Stimulated activated naive B cell treated with anti-CD40 and anti-IgM and Interleukin-4, amounts not matched to agents 10 μg/mL and 1 μg/mL and 100 μg/mL, for 72 hours (primary cell): ENCODE measurements at regions not wholly inside any gene's neighbourhood (a gene's known extent, or its start where the extent isn't known, plus 50 kb on each side); places are given as distances from the start of the nearest gene placed in this dataset.

Experiments
- ATAC-seq, 2 donors: fragments of 150-1000 bp; cut with Tn5 transposase; replicated peaks; 2 replicates each; pipeline ENCODE4 v1.10.0; 2021; ENCODE audit warnings: moderate library complexity in 1 of 2
- DNase-seq: peaks from one replicate; pipeline ENCODE4 v3.0.0; 2021
- H3K27ac Mint-ChIP-seq: one replicate; pipeline ENCODE4 v1.8.0; 2022; ENCODE audit warnings: mild to moderate bottlenecking, mixed read lengths
- H3K27me3 Mint-ChIP-seq, 2 donors: one replicate each; pipeline ENCODE4 v1.8.0; 2022; ENCODE audit warnings: mixed read lengths in 2 of 2
- H3K36me3 Mint-ChIP-seq, 2 donors: one replicate each; pipeline ENCODE4 v1.8.0; 2022; ENCODE audit warnings: mixed read lengths in 2 of 2, mild to moderate bottlenecking in 1 of 2
- H3K4me1 Mint-ChIP-seq, 2 donors: one replicate each; pipeline ENCODE4 v1.8.0; 2022; ENCODE audit warnings: mixed read lengths in 2 of 2, mild to moderate bottlenecking in 1 of 2
- H3K4me3 Mint-ChIP-seq, 2 donors: one replicate each; pipeline ENCODE4 v1.8.0; 2022; ENCODE audit warnings: mild to moderate bottlenecking in 2 of 2, mixed read lengths in 2 of 2, moderate library complexity in 1 of 2
- H3K9me3 Mint-ChIP-seq, 2 donors: one replicate each; pipeline ENCODE4 v1.8.0; 2022; ENCODE audit warnings: mixed read lengths in 2 of 2, mild to moderate bottlenecking in 1 of 2

DNA sequence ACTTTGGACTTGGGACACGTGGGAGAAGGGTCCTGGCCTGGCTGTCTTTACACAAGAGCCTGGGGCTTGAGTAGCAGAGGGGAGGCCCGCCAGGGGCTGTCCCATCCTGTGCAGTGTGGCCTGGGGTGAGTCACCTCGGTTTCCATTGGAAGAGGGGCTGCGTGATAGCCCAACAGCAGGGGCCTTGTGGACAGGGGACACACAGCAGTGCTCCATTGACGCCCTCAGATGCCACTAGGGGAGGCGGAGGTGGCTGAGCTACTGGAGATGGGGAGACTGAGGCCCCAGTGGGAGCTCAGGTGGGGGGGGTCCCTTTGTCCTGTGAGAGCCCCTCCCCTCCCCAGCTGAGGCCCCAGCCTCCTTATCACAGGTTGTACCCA lies 50.0 kb upstream of the RNU6ATAC start:
- H3K27me3 Mint-ChIP-seq, result peaks cover 4 to 7% of the 10 kb centered on the region in 2 donors
- H3K27ac Mint-ChIP-seq, result no peak overlapping the region
- H3K9me3 Mint-ChIP-seq, result peaks cover 4% of the 10 kb centered on the region in 2 donors
- DNase-seq (no peak), ATAC-seq (peak; percentile 37 to 56)
- H3K4me3 Mint-ChIP-seq, result no peak overlapping the region
- peaks cover 14 to 21% of the 10 kb centered on the region in 2 donors for H3K4me1 Mint-ChIP-seq
- peaks cover 4% of the 10 kb centered on the region in 2 donors for H3K36me3 Mint-ChIP-seq

DNA sequence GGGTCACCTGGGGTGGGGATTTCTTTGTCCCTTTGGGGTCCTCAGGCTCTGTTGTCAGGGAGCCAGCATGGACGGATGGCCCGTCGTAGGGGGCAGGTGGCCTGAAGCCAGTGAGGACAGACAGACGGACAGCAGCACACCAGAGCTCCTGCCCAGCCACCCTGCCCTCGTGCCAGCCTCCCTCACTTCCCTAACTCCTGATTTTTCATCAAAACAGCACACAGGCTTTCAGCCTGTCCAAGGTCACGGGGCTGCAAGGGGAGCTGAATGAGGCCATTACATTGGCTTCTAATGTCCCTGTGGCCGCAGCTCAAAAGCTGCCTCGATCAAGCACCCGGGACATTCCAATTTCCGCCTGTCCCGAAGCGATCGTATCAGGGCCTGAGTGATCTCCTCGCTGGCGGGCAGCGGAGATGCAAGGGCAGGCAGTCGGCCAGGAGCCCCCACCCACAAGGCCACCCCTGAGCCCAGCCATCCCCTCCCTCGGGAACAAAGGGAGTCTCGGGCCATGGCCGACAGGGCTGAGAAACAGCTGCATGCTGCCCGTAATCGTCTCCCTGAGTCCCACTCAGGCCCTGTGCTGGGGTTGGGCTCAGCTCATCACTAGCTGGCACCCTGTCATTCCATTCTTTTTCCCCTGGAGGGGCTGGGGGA lies 50.5 kb upstream of the RNU6ATAC start:
- H3K36me3 Mint-ChIP-seq, result peaks cover 4% of the 10 kb centered on the region in 2 donors
- no peak for DNase-seq
- no peak overlapping the region for H3K27ac Mint-ChIP-seq
- peaks cover 4 to 6% of the 10 kb centered on the region in 2 donors for H3K27me3 Mint-ChIP-seq
- H3K4me1 Mint-ChIP-seq, result peaks cover 14 to 21% of the 10 kb centered on the region in 2 donors
- peak in 1 of 2 donors; percentile 6 for ATAC-seq
- peaks cover 4% of the 10 kb centered on the region in 2 donors for H3K9me3 Mint-ChIP-seq
- no peak overlapping the region for H3K4me3 Mint-ChIP-seq

DNA sequence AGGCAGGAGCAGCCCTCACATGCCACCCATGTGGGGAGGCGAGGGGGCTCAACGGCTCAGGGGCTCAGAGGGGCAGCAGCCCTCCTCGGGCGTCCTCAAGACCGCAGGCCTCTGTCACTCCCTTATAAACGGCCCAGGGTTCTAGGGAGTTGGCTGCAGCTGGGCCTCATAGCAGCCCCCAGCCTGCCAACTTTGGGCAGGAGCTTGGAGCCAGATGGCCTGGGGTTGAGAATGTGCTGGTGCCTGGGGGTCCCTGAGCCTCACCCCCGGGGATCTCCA lies 51.0 kb upstream of the RNU6ATAC start:
- Mint-ChIP-seq H3K9me3 (peaks cover 4% of the 10 kb centered on the region in 2 donors), H3K4me3 (no peak overlapping the region), H3K27ac (no peak overlapping the region), H3K4me1 (peaks cover 14 to 21% of the 10 kb centered on the region in 2 donors), H3K36me3 (peaks cover 4% of the 10 kb centered on the region in 2 donors), H3K27me3 (peaks cover under 1 to 6% of the 10 kb centered on the region in 2 donors)
- no peak for DNase-seq
- peak; percentile 10 to 13 for ATAC-seq

DNA sequence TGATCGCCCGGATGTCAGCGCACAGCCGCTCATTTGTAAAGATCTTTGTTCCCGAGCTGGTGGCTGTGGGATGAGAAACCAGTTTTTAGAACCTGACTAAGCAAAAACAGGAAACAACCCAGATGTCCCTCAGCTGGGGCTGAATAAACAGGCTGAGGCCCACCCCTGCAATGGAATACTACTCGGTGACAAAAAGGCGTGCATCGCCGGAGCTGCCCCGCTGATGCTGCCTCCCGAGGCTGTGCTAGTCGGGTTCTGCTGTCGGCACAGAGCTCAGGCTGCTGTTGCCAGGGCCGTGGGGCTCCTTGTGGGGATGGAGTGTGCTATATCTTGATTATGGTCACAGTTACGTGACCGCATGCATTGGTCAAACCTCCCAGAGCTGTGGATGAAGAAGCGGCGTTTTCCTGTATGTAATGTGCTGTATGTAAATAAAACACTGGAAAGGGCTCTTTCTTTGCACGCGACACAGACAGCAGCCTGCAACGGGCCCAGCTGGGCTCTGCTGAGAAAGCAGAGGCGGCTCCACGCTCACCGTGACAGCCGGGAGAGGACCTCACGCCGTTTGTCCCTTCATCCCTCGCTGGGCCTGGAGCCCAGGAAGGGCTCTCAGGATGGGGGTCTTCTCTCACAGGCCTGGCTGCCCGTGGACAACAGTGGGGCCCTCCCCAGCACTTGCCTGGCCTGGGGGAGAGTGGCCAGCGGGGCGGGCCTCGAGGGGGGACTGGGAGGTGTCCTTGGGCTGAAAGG lies 51.5 kb upstream of the RNU6ATAC start:
- H3K4me3 Mint-ChIP-seq, result no peak overlapping the region
- peaks cover 4% of the 10 kb centered on the region in 2 donors for H3K9me3 Mint-ChIP-seq
- no peak for DNase-seq
- H3K4me1 Mint-ChIP-seq, result peaks cover 14 to 21% of the 10 kb centered on the region in 2 donors
- peaks cover 4% of the 10 kb centered on the region in 2 donors for H3K36me3 Mint-ChIP-seq
- peak overlapping the region; percentile 86 for H3K27ac Mint-ChIP-seq
- peaks cover 0 to 6% of the 10 kb centered on the region in 2 donors for H3K27me3 Mint-ChIP-seq
- ATAC-seq, result peak; percentile 28 to 47

DNA sequence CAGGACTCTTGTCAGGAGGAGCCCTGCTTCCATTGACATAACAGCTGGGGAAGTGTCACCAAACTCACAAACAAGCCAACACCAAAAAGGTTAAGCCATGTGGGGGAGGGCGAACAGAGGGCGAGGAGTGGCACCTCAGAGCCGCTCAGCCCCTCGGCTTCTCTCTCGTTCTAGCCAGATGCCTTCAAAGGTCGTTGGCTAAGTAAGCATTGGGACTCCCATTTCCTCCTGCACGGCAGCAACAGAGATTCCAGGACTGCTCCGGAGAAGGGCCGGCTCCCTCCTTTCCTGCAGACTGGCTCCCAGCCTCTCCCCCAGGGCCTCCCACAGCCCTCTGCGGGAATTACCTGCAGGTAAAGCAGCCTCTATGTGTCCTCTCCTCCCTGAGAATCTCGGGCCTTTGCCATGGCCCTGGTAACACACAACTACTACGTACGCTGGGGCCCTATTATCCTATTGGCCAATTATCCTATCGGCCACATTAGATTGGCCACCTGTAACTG lies 52.1 kb upstream of the RNU6ATAC start:
- H3K27me3 Mint-ChIP-seq, result peaks cover 0 to 6% of the 10 kb centered on the region in 2 donors
- ATAC-seq, result no peak
- H3K9me3 Mint-ChIP-seq, result peaks cover 4% of the 10 kb centered on the region in 2 donors
- peaks cover 4% of the 10 kb centered on the region in 2 donors for H3K36me3 Mint-ChIP-seq
- H3K27ac Mint-ChIP-seq, result no peak overlapping the region
- H3K4me1 Mint-ChIP-seq, result peaks cover 14 to 21% of the 10 kb centered on the region in 2 donors
- DNase-seq, result no peak
- no peak overlapping the region for H3K4me3 Mint-ChIP-seq

DNA sequence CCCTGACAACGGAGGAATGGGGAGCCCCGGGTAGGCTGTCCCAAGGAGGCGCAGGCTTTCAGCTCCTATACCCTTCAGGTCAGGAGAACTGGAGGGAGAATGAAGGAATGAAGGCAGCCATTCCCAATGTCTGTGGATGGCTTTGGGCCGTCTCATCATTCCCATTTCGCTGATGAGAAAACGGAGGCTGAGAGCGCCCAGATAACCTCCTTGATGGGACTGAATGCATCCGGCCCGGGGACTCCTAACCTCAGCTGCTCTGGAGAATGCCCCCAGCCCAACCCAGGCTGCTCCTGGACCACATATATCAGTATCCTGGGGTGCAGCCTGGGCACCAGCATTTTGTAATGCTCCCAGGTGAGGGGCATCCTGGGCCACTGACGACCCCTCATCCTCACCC lies 52.6 kb upstream of the RNU6ATAC start:
- Mint-ChIP-seq H3K27me3 (peaks cover 0 to 2% of the 10 kb centered on the region in 2 donors), H3K4me3 (no peak overlapping the region), H3K36me3 (peaks cover 4% of the 10 kb centered on the region in 2 donors), H3K9me3 (peaks cover 4% of the 10 kb centered on the region in 2 donors), H3K27ac (no peak overlapping the region), H3K4me1 (peaks cover 14 to 21% of the 10 kb centered on the region in 2 donors)
- ATAC-seq (no peak), DNase-seq (no peak)

DNA sequence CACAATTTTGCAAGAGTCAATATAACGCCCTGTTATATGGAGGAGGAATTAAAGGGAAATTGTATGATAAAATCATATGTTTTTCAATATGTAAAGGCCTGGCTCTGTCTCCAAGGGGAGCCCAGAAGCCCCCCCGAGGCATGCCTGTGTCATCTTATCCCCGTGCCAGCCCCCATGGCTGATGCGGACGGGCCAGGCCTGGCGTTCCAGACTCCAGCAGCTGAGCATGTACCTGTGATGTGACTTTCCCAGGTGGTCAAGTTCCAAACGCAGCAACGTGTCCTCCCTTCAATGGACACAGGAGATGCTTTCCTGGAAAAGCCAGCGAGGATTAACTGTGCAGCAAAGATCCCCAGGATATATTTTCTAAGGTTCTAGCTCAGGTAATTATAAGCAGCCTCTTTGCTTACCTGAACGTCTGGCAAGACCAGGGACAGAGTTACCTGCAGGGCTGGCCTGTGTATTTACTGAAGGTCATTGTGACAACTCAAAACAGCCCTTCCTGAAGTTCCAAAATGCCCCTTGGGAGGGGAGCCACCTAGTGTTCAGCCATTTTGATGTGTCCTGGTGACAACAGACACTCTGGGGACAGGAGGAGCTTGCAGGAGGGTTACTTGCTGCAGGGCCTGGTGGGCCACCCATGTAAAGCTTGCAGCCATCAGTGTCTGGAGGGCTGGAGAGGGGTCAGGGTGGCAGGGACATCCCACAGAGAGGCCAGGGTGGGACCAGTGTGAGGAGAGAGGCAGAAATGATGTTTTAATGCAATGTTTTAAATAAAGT lies 53.3 kb upstream of the RNU6ATAC start:
- Mint-ChIP-seq H3K27ac (peak overlapping the region; percentile 20), H3K27me3 (peaks cover 0 to 1% of the 10 kb centered on the region in 2 donors), H3K9me3 (peaks cover 4% of the 10 kb centered on the region in 2 donors), H3K4me3 (no peak overlapping the region), H3K36me3 (peaks cover 3 to 4% of the 10 kb centered on the region in 2 donors), H3K4me1 (peaks cover 14 to 18% of the 10 kb centered on the region in 2 donors)
- peak in 1 of 2 donors; percentile 20 for ATAC-seq
- no peak for DNase-seq

DNA sequence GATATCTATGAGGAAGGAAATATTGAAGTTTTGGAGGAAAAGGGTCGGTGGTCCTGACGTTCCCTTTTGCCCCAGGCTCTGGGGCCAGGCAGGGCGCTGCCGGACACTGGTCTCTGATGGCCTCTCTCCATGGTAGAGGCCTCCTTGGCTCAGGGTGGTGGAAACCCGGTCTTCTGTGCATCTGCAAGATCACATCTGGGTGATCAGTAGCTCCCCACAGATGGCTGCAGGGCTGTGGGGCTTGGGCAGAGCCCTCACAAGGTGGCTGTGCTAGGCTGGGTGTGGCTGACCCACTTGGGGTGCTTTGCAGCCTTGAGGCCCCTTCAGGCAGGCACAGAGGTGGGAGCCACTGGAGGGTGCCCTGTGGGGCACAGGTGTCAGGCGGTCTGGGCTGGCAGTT lies 53.9 kb upstream of the RNU6ATAC start:
- H3K4me1 Mint-ChIP-seq, result peaks cover 14 to 15% of the 10 kb centered on the region in 2 donors
- H3K36me3 Mint-ChIP-seq, result no peaks in the 10 kb centered on the region
- no peak overlapping the region for H3K27ac Mint-ChIP-seq
- H3K9me3 Mint-ChIP-seq, result no peaks in the 10 kb centered on the region
- DNase-seq, result no peak
- H3K4me3 Mint-ChIP-seq, result no peak overlapping the region
- peaks cover 2 to 4% of the 10 kb centered on the region in 2 donors for H3K27me3 Mint-ChIP-seq
- ATAC-seq, result no peak

DNA sequence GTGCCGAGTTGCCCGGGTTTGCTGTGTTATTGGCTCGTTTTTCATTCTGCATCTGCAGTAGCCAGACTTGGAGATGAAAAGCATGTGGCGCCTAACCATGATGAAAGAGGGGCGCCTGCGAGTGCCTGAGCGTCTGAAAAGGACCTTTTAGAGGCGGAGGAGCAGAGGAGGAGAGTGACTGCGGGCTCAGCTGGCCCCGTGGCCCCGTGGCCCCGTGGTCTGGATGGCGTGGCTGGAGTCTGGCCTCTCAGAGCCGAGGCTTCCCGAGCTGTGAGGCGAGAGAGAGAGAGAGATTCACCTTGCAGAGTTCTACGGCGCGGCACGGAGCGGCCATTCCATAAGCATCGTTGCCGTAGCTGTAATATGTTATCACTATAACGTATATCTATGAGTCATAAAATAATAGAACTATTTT lies 55.3 kb upstream of the RNU6ATAC start:
- H3K4me1 Mint-ChIP-seq, result peaks cover 9 to 14% of the 10 kb centered on the region in 2 donors
- ATAC-seq, result no peak

DNA sequence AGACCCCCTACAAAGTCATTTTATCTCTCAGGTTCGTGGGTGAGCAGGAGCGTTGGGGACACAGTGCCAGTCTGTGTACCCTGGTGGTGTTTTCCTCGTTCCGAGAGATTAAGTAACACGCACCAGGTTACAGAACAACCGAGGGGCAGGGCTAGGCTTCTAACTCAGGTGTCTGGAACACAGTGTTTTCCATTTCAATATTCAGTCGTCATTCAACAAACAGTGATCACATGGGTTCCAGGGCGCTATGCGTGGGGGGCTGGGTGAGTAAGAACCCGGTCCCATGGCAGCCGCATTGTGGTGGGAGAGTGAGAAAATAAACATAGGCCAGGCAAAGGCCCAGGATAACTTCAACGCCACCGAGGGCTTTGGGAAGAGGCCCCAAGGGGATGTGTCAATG lies 55.9 kb upstream of the RNU6ATAC start:
- ATAC-seq (no peak), DNase-seq (no peak)
- peaks cover 8 to 10% of the 10 kb centered on the region in 2 donors for H3K4me1 Mint-ChIP-seq
- H3K9me3 Mint-ChIP-seq, result no peaks in the 10 kb centered on the region
- H3K4me3 Mint-ChIP-seq, result no peak overlapping the region
- H3K36me3 Mint-ChIP-seq, result no peaks in the 10 kb centered on the region
- no peak overlapping the region for H3K27ac Mint-ChIP-seq
- H3K27me3 Mint-ChIP-seq, result peaks cover 8 to 14% of the 10 kb centered on the region in 2 donors

More for the DNA sequence above, 55.3 kb upstream of the RNU6ATAC start:
- H3K27ac Mint-ChIP-seq, result no peak overlapping the region
- H3K9me3 Mint-ChIP-seq, result no peaks in the 10 kb centered on the region
- peaks cover 8 to 12% of the 10 kb centered on the region in 2 donors for H3K27me3 Mint-ChIP-seq
- no peaks in the 10 kb centered on the region for H3K36me3 Mint-ChIP-seq
- DNase-seq, result no peak
- H3K4me3 Mint-ChIP-seq, result no peak overlapping the region

DNA sequence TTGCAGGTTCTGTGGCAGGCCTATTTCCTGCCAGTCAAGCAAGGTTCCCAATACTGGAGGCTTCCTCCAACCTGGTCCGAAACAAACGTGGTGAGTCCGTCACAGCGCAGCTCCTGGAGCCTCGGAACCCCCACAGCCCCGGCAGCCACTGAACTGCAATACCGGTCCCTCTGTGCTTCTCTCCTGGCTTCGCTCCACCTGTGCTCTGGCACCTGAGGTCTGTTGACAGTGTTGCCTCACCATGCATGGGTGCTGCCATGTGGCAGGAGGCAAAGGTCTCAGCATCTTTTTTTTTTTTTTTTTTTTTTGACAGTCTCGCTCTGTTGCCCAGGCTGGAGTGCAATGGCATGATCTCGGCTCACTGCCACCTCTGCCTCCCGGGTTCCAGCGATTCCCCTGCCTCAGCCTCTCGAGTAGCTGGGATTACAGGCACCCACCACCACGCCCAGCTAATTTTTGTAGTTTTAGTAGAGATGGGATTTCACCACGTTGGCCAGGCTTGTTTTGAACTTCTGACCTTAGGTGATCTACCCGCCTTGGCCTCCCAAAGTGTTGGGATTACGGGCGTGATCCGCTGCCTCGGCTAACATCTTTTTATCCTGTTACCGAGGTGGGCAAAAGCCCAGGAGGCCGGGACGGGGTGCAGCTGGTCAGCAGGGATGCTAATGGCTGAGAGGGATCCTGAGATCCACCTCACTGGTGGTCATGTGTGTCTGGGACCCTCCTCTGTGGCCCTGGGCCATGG lies 57.1 kb upstream of the RNU6ATAC start:
- H3K27ac Mint-ChIP-seq, result no peak overlapping the region
- no peak overlapping the region for H3K4me3 Mint-ChIP-seq
- H3K4me1 Mint-ChIP-seq, result peaks cover 3 to 5% of the 10 kb centered on the region in 2 donors
- peaks cover 13 to 20% of the 10 kb centered on the region in 2 donors for H3K27me3 Mint-ChIP-seq
- H3K9me3 Mint-ChIP-seq, result no peaks in the 10 kb centered on the region
- DNase-seq (no peak), ATAC-seq (no peak)
- H3K36me3 Mint-ChIP-seq, result no peaks in the 10 kb centered on the region

DNA sequence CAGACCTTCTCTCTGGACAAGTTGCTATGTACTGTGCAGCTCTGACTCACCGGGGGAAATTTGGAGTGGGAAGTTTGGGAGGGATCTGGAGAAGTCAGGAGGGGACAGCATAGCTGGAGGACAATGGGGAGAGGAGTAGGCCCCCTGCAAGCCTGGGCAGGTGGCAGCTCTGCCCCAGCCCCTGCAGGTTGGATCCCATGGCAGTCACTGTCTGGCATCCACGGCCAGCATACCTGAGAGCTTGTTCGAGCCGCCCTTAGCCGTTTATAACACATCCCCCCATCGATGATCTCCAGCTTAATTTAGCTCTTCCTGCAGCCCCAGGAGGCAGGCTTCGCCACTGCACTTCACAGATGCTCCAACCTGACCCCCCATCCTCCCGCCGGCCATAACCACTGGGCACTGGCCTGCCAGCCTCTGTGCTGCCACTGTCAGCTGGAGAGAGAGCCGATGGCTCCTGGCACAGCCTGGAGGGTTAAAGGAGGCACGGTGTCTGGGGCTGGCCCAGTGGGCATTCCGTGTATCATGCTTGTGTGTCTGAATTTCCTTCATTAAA lies 57.7 kb upstream of the RNU6ATAC start:
- no peaks in the 10 kb centered on the region for H3K36me3 Mint-ChIP-seq
- no peak for ATAC-seq
- H3K4me1 Mint-ChIP-seq, result peaks cover 3 to 5% of the 10 kb centered on the region in 2 donors
- H3K27ac Mint-ChIP-seq, result no peak overlapping the region
- H3K9me3 Mint-ChIP-seq, result no peaks in the 10 kb centered on the region
- H3K4me3 Mint-ChIP-seq, result no peak overlapping the region
- DNase-seq, result no peak
- H3K27me3 Mint-ChIP-seq, result peaks cover 15 to 23% of the 10 kb centered on the region in 2 donors

DNA sequence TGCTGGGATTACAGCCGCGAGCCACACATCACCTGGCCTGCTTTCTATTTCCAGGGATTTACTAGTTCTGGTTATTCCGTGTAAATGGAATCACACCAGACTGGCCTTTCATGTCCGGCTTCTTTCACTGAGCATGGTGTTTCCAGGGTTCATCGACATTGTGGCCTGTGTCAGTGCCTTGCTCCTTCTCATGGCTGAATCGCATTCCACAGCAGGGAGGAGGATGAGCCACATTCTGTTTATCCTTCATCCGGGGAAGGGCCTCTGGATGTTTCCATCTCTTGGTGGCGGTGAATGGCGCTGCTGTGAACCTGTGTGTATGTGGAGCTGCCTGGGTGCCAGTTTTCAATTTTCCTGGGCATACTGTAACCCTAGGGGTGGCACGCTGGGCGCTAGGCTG lies 58.7 kb upstream of the RNU6ATAC start:
- Mint-ChIP-seq H3K27ac (peak overlapping the region; percentile 72), H3K4me3 (no peak overlapping the region), H3K4me1 (peaks cover 2 to 5% of the 10 kb centered on the region in 2 donors), H3K9me3 (no peaks in the 10 kb centered on the region), H3K27me3 (peaks cover 18 to 30% of the 10 kb centered on the region in 2 donors), H3K36me3 (no peaks in the 10 kb centered on the region)
- DNase-seq (no peak), ATAC-seq (no peak)
